ENCODE measurements at regions not wholly inside any gene's neighbourhood (a gene's known extent, or its start where the extent isn't known, plus 50 kb on each side); places are given as distances from the start of the nearest gene placed in this dataset.

DNA sequence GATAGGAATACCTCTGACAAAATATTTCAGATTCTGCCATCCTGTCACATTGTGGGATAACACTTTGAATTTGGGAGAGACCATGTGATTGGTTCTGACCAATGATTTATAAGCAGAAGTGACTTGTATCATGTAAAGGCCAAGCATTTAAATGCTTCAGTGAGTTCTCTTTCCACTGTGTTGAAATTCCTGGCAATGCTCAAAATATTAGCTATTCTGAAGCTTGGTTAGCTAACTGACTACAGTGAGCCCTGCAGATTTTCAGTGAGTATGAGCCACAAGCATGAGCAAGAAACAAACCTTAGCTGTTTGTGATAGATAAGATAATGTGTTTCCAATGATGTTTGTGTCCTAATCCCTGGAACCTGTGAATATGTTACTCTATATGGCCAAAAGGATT, 562.8 kb upstream of the AADAT start:
- no peaks in the 10 kb centered on the region for H3K36me3 ChIP-seq
- no peaks in the 10 kb centered on the region for H3K9me3 ChIP-seq
- DNase-seq, result no peak
- H3K27me3 ChIP-seq, result no peaks in the 10 kb centered on the region
- H3K4me3 ChIP-seq, result no peak overlapping the region

DNA sequence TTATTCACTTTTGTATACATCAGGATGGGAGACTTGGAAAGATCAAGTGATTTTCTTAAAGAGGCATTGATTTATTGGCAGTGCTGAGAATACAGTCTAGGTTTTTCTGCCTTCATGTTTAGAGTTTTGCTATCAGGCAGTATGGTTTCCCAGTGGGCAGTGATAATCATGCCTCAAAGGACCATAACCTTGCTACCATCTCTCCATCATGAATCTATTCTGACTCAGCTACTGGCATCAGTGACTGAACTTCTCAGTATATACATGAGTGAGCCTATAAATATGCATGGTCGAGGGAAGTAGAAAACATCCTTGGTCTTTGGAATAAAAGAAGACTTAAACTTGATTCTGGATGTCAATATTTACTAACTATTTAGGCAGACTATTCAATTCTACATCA, 562.0 kb upstream of the AADAT start:
- H3K4me3 ChIP-seq, result no peak overlapping the region
- H3K36me3 ChIP-seq, result no peaks in the 10 kb centered on the region
- DNase-seq, result no peak
- H3K9me3 ChIP-seq, result no peaks in the 10 kb centered on the region
- no peaks in the 10 kb centered on the region for H3K27me3 ChIP-seq

DNA sequence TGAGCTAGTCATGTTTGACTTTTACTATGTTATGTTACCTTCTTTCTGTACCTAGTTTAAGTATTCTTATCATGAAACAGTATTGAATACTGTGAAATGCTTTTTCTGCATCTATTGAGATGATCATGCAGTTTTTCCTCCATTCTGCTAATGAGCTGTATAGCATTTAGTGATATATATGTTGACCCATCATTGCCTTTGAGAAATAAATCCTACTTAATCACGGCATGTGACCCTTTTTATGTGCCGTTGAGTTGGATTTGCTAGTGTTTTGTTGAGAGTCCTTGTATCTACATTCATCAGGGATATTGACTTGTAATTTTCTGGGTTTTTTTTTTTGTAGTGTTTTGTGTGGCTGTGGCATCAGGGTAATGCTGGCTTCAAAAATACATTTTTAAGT, 537.7 kb upstream of the AADAT start:
- no peak overlapping the region for H3K4me3 ChIP-seq
- no peaks in the 10 kb centered on the region for H3K27me3 ChIP-seq
- H3K36me3 ChIP-seq, result no peaks in the 10 kb centered on the region
- no peaks in the 10 kb centered on the region for H3K9me3 ChIP-seq
- DNase-seq, result no peak

DNA sequence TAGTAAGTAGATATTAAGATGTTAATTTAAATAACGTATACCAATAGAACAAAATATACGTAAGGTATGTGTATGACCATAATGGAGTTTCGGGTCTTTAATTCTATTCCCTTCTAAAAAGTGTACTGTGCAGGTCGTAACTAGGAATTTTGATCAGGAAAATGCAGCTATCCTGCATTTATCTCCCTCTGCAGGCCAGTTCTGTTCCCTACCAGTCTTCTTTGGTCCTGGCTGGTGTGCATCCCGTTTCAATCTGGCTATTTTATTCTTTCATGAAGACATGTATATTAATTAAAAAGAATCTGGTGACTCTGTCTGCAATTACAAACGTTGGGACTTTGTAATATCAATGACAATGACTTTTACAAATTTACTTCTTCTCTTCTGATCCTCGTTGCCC, 534.1 kb upstream of the AADAT start:
- Histone ChIP-seq H3K27me3 (no peaks in the 10 kb centered on the region), H3K36me3 (no peaks in the 10 kb centered on the region), H3K4me3 (no peak overlapping the region), H3K9me3 (no peaks in the 10 kb centered on the region)
- DNase-seq, result no peak

GRCh38 chr4:170610434-170610833, 520.7 kb upstream of the AADAT start:
- Histone ChIP-seq H3K36me3 (no peaks in the 10 kb centered on the region), H3K4me3 (no peak overlapping the region), H3K27me3 (no peaks in the 10 kb centered on the region), H3K9me3 (no peaks in the 10 kb centered on the region)
- no peak for DNase-seq

DNA sequence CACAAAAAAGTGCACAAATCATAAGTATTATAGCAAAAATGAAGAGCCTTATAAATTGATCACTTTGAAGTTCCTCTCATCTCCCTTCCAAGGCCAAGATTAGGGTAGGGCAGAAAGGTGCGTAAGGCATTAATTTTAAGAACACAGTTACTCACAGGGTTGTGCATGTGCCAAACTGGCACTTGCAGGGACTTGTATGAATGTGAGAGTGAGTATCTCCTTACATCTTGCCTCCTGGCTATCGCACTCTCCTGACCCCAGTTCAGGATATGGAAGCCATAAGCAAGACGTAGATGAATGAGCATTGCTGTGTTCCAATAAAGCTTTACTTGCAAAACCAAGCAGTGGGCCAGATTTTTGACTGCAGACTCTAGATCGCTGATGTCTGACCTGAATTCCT, 510.1 kb upstream of the AADAT start:
- no peak overlapping the region for H3K4me3 ChIP-seq

GRCh38 chr4:170591076-170591475, 501.3 kb upstream of the AADAT start:
- no peak for DNase-seq
- H3K9me3 ChIP-seq, result no peaks in the 10 kb centered on the region
- no peaks in the 10 kb centered on the region for H3K36me3 ChIP-seq
- H3K27me3 ChIP-seq, result no peaks in the 10 kb centered on the region
- no peak overlapping the region for H3K4me3 ChIP-seq

More for the DNA sequence above, 510.1 kb upstream of the AADAT start:
- Histone ChIP-seq H3K9me3 (no peaks in the 10 kb centered on the region), H3K36me3 (no peaks in the 10 kb centered on the region), H3K27me3 (no peaks in the 10 kb centered on the region)
- DNase-seq, result no peak

- Histone ChIP-seq H3K4me3 (no peak overlapping the region), H3K9me3 (no peaks in the 10 kb centered on the region), H3K27me3 (no peaks in the 10 kb centered on the region), H3K36me3 (no peaks in the 10 kb centered on the region)
- DNase-seq, result no peak
Observed at GRCh38 chr4:170589597-170590191, 499.9 kb upstream of the AADAT start.

GRCh38 chr4:170581969-170582368, 492.2 kb upstream of the AADAT start:
- H3K27me3 ChIP-seq, result no peaks in the 10 kb centered on the region
- H3K4me3 ChIP-seq, result no peak overlapping the region
- H3K36me3 ChIP-seq, result no peaks in the 10 kb centered on the region
- DNase-seq, result no peak
- H3K9me3 ChIP-seq, result no peaks in the 10 kb centered on the region

- Histone ChIP-seq H3K27me3 (no peaks in the 10 kb centered on the region), H3K36me3 (no peaks in the 10 kb centered on the region), H3K9me3 (no peaks in the 10 kb centered on the region), H3K4me3 (no peak overlapping the region)
- DNase-seq, result no peak
Observed at GRCh38 chr4:170581322-170581721, 491.6 kb upstream of the AADAT start.

- H3K27me3 ChIP-seq, result no peaks in the 10 kb centered on the region
- DNase-seq, result no peak
- no peaks in the 10 kb centered on the region for H3K9me3 ChIP-seq
- no peak overlapping the region for H3K4me3 ChIP-seq
- no peaks in the 10 kb centered on the region for H3K36me3 ChIP-seq
Observed at GRCh38 chr4:170580651-170581050, 490.9 kb upstream of the AADAT start.

GRCh38 chr4:170538821-170539473, 449.2 kb upstream of the AADAT start:
- Histone ChIP-seq H3K36me3 (no peaks in the 10 kb centered on the region), H3K4me3 (no peak overlapping the region), H3K9me3 (no peaks in the 10 kb centered on the region), H3K27me3 (no peaks in the 10 kb centered on the region)
- DNase-seq, result no peak

DNA sequence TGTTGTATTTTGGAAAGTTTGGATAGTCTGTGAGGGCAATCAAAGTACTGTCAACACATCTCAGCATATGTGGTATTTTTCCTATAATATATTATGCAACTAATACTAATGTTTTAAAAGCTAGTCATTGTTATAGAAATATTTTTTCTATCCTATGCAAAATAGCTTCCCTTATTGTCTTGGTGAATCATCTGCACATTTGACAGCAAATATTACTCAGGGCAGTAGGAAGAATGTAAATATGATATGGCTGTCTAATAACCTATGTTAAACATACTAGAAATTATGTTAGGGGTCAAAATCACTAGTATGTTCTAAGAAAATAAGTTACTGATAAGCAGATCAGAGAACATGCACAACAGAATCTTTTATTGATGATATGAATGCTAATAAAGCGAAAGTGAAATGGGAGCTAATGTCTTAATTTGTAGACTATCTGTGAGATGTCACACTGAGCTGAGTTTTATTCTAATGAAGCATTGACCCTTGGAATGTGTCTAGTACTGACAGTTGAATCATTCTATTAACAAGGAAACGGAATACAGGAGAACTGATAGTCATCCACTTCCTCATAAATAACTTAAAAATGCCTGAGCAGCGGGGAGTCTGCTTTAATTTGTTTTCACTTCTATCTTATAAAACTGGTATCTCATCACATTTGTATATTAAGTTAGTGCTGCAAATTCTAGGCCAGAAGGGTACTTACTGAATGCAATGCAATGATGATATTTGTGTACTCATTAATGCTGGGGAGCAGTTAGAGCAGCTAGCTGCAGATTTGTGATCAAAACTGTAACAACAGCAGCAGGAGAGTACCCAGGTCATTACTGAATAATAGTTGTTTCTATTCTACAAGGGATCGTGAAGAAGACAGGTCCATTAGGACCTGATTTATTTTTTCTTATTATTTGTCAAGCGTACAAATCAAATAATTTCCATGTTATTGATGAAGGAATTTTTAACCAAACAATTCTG, 440.3 kb upstream of the AADAT start:
- no peaks in the 10 kb centered on the region for H3K36me3 ChIP-seq
- H3K9me3 ChIP-seq, result no peaks in the 10 kb centered on the region
- no peaks in the 10 kb centered on the region for H3K27me3 ChIP-seq
- no peak for DNase-seq
- no peak overlapping the region for H3K4me3 ChIP-seq

GRCh38 chr4:170526471-170526870, 436.7 kb upstream of the AADAT start:
- no peaks in the 10 kb centered on the region for H3K27me3 ChIP-seq
- no peaks in the 10 kb centered on the region for H3K9me3 ChIP-seq
- no peak for DNase-seq
- no peaks in the 10 kb centered on the region for H3K36me3 ChIP-seq
- H3K4me3 ChIP-seq, result no peak overlapping the region

- Histone ChIP-seq H3K4me3 (no peak overlapping the region), H3K36me3 (no peaks in the 10 kb centered on the region), H3K9me3 (no peaks in the 10 kb centered on the region), H3K27me3 (no peaks in the 10 kb centered on the region)
- no peak for DNase-seq
Observed at GRCh38 chr4:170522427-170522970, 432.7 kb upstream of the AADAT start.

DNA sequence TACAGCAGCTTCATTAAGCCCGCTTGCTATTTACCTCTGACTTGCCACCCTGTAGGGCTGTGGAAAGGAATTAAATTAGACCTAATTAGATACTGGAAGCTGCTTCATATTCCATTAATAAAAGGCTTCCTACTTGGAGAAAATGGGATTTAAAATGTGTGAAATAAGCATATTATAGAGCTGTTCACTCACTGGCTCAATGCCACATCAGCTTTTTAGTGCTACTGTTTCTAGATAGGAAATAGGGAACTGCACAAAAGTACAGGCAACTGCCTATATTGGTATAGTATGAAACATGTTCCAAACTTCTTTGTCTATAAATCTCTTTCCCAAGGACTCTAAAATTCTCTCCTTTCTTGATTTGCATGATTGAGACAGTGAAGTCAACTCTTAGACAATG, 407.9 kb upstream of the AADAT start:
- no peak for DNase-seq
- H3K4me3 ChIP-seq, result no peak overlapping the region; the same call in 1 of the 2 replicates

DNA sequence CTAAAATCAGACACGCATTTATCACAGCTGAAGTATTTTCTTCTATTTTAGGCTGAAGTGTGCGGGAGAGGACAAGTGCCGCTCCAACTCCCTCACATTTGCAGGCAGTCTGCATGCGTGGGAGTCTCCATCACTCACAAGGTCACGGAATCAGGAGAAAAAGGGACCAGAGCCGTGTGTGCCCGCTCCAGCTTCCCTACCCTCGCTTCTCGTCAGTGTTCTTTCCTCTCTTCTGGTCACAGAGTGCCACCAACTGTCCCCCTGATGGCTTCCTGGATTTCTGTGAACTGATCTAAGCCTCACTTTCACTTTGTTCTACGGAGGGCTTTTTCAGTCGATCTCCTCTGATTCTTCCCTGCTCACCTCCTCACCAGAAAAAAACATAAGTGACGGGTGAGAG, 407.4 kb upstream of the AADAT start:
- Histone ChIP-seq H3K4me3 (peak overlapping the region; percentile 35), H3K9me3 (no peaks in the 10 kb centered on the region), H3K36me3 (no peaks in the 10 kb centered on the region), H3K27me3 (no peaks in the 10 kb centered on the region)
- DNase-seq, result no peak

More for the DNA sequence above, 407.9 kb upstream of the AADAT start:
- no peaks in the 10 kb centered on the region for H3K36me3 ChIP-seq
- H3K9me3 ChIP-seq, result no peaks in the 10 kb centered on the region
- H3K27me3 ChIP-seq, result no peaks in the 10 kb centered on the region
